Left kidney (tissue), 1 donor: ENCODE measurements at regions not wholly inside any gene's neighbourhood (a gene's known extent, or its start where the extent isn't known, plus 50 kb on each side); places are given as distances from the start of the nearest gene placed in this dataset.
"Not testable (repeated sequence)": the region's sequence is repeated elsewhere in the genome, so short reads cannot be mapped to it uniquely, and the experiment has no call there.

Source experiments
- DNase-seq: peaks from one replicate; pipeline ENCODE4 v3.0.0-alpha.2; 2013

DNA sequence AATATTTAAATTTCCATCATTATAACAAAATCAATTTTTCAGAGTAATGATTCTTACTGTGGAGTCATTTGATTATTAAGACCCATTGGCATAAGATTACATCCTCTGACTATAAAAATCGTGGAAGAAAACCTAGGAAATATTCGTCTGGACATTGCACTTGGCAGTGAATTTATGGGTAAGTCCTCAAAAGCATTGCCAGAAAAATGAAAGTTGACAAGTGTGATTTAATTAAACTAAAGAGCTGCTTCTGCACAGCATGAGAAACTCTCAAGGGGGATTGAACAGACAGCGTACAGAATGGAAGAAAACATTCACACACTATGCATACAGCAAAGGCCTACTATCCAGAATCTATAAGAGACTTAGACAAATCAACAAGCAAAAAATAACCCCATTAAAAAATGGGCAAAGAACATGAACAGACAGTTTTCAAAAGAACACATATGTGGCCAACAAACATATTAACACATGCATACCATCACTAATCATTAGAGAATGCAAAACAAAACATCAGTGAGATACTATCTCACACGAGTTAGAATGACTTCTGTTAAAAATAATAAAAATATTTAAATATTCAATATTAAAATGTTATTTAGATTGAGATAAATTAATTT, 111.4 kb downstream of the CCDC74A start:
- DNase-seq: not testable (repeated sequence)

DNA sequence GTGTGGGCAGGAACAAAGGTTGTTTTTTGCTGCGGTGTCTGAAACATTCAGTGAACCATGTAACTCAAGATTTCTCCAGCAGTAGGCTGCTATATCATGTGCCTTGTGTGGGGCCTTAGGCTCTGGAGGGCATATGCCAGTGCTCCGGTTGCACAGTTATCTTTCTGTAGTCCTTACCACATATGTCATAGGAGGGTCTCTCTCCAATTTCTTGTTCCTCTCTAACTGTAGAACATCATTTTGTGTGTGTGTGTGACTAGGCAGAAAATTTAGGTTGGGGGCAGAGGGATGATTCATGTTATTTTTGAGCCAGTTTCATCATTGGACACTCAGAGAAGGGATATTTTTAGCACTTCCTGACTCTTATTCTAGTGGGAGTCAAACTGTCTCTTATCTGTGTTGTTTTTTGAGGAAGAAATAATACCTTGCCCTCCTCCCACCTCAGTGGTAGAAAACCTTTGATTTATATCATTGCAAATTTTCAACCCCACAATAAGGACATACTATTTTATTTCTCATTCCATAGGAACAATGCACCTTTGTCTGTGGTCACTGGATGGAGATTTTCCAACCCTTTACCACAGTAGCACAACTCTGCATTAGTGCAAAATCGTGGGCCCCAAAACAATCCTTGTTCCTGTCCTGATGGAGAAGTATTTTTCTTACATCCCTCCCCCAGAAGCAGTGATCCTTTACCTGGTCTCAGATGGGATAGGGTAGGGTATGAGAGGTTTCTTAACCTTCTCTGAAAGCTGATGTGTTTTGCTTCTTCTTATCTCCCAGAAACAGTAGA, 113.9 kb downstream of the CCDC74A start:
- peak; percentile 8 for DNase-seq

DNA sequence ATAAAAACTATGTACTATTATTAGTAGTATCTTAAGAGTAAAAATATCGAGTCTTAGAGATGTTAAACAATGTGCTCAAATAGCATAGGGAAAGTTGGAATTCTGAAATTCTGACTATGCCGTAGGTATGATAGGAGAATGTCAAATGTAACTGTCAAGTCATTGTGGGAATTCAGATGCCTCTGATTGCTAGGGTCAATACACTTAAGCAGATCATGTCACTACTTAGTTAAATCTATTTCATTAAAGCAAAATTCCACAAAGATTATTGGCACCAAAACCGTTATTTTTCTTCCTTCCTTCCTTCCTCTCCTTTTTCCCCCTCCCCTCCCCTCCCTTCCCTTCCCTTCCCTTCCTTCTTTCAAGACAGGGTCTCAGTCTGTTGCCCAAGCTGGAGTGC, 115.5 kb downstream of the CCDC74A start:
- not testable (repeated sequence) for DNase-seq

DNA sequence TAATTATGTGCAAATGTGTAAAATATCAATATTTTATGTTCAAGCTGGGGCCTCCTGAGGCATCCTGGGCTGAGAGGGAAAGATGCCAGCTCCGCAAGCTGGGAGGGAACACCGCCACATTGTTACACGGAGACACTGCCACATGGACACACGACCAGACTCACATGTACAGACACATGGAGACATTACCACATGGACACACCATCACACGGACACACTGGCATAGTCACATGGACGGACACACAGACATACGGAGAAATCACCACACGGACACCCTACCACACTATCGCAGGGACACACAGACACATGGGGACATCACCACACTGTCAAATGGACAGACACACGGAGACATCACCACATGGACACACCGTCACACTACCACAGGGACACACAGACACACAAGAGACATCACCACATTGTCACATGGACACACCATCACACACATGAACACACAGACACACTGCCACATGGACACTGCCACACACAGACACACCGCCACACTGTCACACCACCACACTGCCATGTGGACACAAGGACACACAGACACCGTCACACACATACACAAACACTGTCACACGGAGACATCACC, 117.6 kb downstream of the CCDC74A start:
- no peak for DNase-seq

DNA sequence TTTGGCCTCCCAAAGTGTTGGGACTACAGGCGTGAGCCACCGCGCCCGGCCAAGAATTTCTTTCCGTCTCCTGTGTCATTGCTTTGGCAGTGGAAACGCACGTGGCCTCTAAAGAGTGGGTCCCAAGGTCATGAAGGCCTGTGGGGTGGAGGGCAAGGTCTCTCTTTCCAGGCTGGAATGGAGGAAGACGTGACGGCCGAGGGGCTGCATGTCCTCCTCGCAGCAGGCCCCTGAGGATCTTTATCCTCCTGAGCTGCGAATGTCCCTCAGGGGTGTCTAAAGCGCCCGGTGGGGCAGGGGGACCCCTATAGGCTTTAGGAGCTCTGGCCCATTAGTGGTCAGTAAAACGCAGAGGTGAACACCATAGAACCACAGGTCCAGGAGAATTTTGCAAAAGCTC, 118.5 kb downstream of the CCDC74A start:
- not testable (repeated sequence) for DNase-seq

DNA sequence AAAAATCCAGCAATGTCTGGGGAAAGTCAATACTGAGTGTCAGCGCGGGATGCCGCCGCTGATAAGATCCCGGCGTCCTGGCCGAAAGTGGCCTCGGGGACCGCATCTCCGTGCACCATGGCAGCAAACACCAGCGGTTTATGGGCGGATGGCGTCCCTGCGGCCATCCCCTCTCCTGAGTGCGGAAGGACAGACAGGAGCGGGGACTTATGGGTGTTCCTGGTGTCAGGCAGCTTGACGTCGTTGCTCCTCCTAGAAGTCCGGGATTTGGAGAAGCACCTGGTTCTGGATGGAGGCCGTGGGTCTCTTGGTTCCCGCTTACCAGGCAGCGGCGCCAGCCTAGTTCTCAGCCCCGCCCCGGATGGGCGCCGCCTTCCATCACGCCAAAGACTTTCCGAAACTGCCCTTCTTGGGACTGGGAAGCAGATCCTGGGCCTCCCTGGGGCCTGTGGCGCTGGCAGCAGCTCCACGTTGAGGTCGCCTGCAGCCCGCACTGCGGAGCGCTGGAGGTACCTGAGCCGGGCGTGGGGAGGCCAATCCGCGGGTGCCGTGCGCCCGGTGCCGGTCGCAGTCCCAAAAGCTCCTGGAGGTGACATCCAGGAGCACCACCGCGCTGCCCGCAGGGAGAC, 119.1 kb downstream of the CCDC74A start:
- DNase-seq: no peak

DNA sequence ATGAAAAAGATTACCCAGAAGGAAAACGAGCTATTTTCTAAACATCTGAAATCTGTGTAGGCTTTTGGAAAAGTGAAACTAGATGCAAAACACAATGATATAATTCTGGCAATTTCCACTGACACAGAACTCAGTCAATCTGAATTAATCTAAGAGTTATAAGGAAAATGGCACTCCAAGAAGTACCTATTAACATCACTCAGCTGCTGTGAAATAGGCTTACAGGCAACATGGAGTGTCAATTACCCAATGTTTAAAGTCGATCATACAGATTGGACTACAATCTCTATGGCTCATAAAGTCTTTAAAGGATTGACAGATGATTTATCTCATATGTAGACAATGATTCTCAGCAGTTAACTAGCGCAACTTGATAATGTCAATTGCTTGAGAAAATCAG, 120.9 kb downstream of the CCDC74A start:
- DNase-seq: not testable (repeated sequence)

DNA sequence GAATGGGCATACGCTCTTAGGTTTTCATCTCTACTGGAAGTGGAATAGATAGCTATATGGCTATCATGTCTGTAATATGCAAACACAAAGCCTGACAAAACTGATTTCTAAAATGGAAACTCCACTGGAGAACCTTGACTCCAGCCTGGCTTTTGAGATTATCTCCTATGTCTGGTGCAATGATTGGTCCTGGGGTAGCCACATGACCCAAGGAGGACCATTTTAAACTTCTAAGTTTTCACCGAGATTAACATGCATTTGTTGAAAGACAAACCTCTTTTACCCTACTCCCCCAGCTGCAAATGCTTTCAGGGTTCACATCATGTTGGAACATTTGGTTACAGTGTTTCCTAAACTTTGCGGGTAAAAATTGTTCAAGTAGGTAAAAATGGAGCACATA, 124.6 kb downstream of the CCDC74A start:
- not testable (repeated sequence) for DNase-seq

DNA sequence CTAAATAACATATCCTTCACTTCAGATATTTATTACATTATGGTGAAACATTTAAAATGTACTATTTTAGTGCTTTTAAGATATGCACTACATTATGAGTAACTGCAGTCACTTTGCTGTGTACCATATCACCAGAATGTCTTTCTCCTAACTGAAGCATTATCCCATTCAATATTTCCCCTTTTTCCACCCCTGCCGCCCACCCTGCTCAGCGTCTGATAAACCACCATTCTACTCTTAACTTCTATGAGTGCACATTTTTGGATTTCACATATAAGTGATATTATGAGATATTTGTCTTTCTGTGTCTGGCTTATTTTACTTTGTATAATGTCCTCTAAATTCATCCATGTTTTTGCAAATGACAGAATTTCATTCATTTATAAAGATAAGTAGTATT, 126.4 kb downstream of the CCDC74A start:
- not testable (repeated sequence) for DNase-seq

DNA sequence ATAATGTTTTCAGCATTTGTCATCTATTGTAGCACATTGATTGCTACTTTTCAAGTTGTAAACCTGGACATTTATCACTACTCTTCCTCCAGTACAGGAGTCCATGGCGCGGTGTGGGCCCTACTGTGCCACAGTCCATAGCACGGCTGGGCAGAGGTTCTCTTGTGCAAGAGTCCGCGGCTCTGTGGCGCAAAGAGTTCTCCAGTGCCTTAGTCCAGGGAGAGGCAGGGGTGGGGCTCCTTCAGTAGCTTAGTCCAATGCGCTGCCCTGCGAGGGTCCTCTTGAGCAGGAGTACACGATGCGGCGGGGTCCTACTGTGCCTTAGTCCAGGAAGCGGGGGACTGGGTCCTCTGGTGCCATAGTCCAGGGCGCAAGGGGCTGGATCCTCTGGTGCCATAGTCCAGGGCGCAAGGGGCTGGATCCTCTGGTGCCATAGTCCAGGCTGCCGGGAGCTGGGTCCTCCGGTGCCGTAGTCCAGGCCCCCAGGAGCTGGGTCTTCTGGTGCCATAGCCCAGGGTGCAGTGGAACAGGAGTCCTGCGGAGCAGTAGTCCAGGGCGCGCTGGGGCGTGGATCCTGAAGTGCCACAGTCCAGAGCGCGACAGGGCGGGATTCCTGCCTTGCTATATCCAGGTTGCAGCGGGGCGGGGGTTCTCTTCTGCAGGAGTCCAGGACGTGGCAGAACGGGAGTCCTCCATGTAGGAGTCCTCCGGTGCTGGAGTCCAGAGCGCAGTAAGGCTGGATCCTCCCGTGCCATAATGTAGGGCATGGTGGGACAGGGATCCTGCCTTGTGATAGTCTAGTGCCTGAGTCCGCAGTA, 129.3 kb downstream of the CCDC74A start:
- DNase-seq: no peak

DNA sequence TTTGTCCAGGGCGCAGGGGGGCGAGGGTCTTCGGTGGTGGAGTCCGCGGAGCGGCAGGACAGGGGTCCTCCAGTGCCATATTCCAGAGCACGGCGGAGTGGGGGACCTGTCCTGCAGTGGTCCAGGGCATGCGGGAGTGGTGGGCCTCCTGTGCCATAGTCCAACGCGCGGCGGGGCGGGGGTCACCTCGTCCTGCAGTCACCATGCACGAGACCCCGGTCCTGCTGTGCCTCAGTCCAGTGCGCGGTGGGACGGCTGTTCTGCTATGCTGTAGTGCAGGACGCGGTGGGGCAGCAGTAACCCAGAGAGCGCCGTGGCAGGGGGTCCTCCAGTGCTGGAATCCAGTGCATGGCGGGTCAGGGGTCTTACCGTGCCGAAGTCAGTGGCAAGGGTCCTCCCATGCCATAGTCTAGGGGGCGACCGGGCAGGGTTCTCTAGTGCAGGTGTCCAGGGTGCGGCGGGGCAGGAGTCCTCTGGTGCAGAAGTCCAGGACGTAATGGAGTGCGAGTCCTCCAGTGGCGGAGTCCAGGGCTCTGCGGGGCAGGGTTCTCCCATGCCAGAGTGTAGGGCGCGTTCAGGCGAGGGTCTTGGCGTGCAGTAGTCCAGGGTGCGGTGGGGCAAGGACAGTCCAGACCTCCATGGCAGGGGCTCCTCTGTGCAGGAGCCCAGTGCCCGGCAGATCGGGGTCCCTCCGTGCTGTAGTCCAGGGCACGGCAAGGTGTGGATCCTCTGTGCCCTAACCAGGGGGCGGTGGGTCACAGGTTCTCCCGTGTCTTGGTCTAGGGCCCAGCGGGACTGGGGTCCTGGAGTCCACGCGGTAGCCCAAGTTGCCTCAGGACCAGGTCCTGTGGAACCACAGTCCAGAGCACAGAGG, 130.4 kb downstream of the CCDC74A start:
- DNase-seq: no peak

DNA sequence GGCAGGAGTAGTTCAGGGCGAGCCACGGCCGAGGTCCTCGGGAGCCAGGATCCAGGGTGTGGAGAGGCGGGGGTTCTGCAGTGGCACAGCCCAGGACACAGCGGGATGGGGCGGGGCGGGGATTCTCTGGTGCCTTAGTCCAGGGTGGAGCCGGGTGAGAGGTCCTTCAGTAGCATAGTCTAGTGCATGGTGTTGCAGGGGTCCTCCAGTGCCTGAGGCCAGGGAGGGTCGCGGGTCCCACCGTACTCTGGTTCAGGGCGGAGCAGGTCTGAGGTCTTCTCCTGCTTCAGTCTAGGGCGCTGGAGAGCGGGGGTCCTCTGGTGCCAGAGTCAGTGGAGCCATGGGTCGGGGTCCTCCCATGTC, 131.1 kb downstream of the CCDC74A start:
- DNase-seq: no peak

DNA sequence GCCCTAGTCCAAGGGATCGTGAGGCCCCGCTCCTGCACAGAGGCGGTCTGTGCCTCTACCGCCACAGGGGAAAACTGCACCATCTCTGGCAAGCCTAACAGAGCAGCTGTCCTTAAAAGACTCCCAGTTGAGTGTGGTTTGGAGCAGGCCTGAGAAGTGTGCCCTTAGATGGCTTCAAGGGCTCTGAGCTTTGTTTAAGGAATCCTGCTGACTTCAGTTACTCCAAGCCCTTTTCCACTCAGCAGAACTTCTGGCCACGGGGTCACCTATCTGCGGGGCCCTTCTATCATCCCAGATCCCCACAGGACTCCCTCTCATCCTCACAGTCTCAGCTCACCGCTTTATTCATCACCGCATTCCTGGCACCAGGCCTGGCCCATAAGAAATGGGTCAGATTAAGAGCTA, 131.5 kb downstream of the CCDC74A start:
- DNase-seq: no peak

DNA sequence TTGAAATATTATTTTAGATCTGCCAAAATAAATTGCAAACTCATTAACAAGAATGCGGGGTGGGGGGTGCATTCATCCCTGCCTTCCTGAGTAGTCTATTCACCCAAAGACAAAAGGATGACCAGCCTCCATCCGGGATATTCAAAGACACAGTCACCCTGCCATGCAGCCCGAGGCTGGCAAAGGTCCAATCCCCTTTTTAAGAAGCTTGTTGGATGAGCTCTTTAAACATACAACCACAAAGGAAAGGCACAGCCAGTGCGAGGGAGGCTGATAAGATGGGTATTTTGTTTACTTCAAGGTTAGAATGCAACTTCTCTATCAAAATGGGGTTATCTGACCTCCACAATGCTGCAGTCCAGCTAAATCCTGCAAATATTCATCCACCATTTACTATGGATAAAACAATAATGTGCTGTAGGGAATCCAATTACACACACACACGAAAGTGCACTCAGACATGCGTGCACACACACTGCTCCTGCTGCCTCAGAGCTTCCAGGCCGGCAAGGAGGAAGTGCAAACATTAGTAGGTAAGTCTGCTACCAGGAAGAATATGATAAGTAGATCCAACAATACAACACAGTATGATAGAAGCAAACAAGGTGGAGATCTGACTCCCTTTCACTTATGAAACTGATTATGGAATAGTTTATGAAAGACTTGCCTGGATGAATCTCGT, 133.6 kb downstream of the CCDC74A start:
- not testable (repeated sequence) for DNase-seq

DNA sequence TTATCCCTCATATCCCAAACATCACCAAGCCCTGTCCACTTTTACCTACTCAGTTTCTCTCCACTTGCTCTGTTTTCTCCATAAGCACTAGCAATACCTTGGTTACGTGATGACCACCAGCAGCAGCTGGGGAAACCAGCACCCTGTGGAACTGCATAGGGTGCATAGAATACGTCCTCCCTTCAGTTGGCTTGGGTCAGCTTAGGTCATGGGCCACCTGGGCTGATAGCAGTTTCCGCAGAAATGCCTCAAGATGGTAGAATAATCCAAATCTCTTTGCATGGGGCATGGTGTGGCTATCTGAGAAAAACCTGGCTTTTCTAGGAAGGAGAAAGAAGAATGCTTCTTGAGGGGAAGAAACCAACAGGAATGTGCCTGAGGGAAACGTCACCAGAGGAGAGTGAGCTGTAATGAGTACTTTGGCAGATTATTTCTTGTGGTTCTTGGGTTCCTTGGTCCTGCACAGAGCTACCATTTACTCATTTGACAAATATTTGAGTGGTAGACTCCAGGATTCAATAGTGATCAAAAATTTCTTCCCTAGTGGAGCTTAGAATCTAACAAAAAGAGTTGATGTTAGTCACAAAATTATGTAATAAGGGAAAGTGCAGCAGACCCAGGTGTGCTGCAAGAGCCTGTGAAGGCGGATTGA, 134.3 kb downstream of the CCDC74A start:
- DNase-seq: not testable (repeated sequence)

DNA sequence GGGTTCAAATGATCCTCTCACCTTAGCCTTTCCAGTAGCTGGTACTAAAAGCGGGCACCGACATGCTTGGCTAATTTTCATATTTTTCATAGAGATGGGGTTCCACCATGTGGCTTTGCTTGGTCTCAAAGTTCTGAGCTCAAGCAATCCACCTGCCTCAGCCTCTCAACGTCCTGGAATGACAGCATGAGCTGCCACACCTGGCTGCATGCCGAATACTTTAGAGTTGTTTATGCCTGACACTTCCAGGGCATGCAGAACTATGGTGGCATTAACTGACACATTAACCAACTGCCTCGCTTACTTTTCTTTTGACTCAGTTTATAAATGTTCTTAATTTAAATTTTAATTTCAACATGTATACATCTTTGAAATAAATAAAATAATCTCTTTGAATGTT, 135.8 kb downstream of the CCDC74A start:
- DNase-seq: not testable (repeated sequence)

DNA sequence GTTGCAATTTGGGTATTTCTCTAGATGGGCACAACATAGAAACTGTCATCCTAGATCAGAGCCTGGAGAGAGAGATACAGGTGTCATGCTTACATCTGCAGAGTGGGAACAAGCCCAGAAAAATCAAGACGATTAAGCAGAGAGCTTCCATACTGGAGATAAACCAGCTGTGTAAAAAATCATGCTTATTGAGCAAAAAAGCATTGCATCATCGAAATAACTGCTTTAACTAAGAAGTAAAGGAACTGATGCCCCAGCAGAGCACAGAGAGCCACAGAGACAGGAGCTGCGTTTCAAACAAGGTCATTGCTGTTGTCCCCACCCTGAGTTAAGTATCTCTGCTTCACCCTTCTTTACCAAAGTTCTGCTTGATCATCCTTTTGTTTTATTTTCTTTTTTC, 138.0 kb downstream of the CCDC74A start:
- DNase-seq: not testable (repeated sequence)

DNA sequence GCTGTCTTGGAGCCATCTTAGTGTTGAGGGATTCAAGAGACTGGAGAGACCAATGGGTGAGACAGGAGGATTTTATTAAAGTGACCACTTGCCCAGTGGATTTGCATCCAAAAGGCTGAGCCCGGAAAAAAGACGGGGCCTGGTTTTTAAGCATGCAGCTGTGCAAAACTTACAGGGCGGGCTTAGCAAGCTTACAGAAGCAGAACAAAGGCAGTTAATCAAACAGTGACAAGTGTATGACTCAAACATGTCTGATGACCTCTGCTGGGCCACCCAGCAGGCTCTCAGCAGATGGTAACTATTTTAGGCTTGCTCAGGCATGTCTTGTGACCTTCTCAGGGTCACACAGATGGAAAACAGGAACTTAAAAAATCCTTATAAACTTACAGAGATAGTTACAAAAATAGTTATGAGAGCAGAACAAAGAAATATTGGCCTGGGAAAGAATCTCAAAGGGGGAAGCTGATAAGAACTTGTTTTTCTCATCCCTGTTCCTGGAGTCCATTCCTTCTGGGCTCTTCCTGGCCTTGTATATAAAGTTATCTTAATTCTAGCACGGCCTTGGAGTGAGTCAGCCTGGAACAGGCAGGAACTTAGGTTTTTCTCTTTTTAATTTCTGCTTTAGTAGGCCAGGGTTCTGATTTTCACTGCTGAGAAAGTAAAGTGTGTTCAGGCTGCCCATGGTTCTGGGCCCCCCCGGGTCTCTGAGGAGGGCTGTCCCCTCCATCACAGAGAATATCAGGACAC, 141.3 kb downstream of the CCDC74A start:
- DNase-seq: not testable (repeated sequence)

DNA sequence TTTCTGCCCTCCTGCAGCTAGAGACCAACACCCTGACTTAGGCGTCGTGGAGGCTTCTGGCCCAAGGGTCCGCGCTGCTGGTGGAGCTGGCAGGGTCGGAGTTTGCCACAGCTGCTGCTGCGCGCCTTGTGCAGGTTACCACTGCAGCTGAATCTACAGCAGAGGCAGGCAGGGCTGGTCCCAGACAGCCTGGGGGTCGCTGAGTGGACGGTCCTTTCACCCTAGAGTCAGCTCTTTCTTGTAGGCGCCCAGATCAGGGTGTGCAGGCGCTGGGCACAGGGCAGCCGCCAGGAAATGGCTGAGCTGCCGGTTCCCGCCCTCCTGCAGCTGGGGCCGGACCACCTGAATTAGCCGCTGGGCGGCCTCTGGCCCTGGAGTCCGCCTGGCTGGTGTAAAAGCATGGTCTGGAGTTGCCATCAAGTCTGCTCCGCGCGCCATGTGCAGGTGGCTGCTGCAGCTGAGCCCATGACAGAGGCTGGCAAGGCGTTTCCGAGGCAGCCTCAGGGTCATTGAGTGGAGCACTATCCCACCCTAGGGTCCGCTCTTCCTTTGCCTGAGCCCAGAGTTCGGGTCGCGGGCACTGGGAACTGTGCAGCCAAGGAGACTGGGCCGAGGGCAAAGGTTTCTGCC, 144.3 kb downstream of the CCDC74A start:
- not testable (repeated sequence) for DNase-seq
